Heart right ventricle (tissue), 16 donors: ENCODE measurements at regions not wholly inside any gene's neighbourhood (a gene's known extent, or its start where the extent isn't known, plus 50 kb on each side); places are given as distances from the start of the nearest gene placed in this dataset.

Source experiments
- ATAC-seq, 8 donors: fragments of 200-7000 bp; cut with Tn5 transposase; one replicate each; pipeline ENCODE4 v1.9.1; 2020; ENCODE audit warnings: mild to moderate bottlenecking in 8 of 8, moderate library complexity in 8 of 8, moderate number of reproducible peaks in 1 of 8
- DNase-seq, 2 donors: peaks; one replicate each; pipeline ENCODE4 v3.0.0-alpha.2; 2020
- H3K27ac ChIP-seq, 10 donors: fragments of 200-600 bp; sonication (generic) in 2 of 10; one replicate each; pipeline versions ENCODE4 v1.5.0 to v1.8.0; 2020 to 2022; ENCODE audit warnings: mild to moderate bottlenecking in 3 of 10
- H3K27me3 ChIP-seq, 7 donors: fragments of 200-600 bp; one replicate each; pipeline ENCODE4 v1.8.0; 2021 to 2022; ENCODE audit warnings: mild to moderate bottlenecking in 2 of 7
- H3K36me3 ChIP-seq, 9 donors: fragments of 200-600 bp; sonication (generic) in 1 of 9; one replicate each; pipeline versions ENCODE4 v1.5.0 to v1.8.0; 2020 to 2022; ENCODE audit warnings: mild to moderate bottlenecking in 2 of 9
- H3K4me1 ChIP-seq, 9 donors: fragments of 200-600 bp; sonication (generic) in 1 of 9; one replicate each; pipeline versions ENCODE4 v1.5.0 to v1.8.0; 2020 to 2022; ENCODE audit warnings: mild to moderate bottlenecking in 4 of 9
- H3K4me3 ChIP-seq, 10 donors: fragments of 200-600 bp; sonication (generic) in 2 of 10; one replicate each; pipeline versions ENCODE4 v1.5.0 to v1.8.0; 2020 to 2022; ENCODE audit warnings: mild to moderate bottlenecking in 7 of 10, moderate library complexity in 2 of 10
- H3K9me3 ChIP-seq, 11 donors: fragments of 200-600 bp in 10 of 11; sonication (generic) in 2 of 11; one replicate each; pipeline versions ENCODE4 v1.5.0 to v1.8.0; 2013 to 2022; ENCODE audit warnings: mild to moderate bottlenecking in 2 of 11, control low read depth in 1 of 11, moderate library complexity in 1 of 11
- CTCF ChIP-seq, 9 donors: fragments of 200-600 bp; sonication (generic) in 2 of 9; IDR thresholded peaks; one replicate each; pipeline versions ENCODE4 v1.5.0 to v1.8.0; 2021 to 2022; ENCODE audit warnings: antibody characterized with exemption in 9 of 9, mild to moderate bottlenecking in 5 of 9, moderate library complexity in 1 of 9
- WGBS, 2 donors: extraction: QIAGEN DNeasy Blood & Tissue Kit; methylation state at CpG; one replicate each; pipeline ENCODE4 v1.1.7; 2013; ENCODE audit warnings: inconsistent platforms in 1 of 2; 5-methylcytosine and 5-hydroxymethylcytosine counted together
- intact Hi-C, 10 donors: fragments of 100-400 bp; cut with DNase I; formaldehyde crosslinking; loops; one replicate each; pipeline versions ENCODE4 v1.11.1 to v1.14.2; 2022
- donor health status: Arrhythmogenic right ventricular cardiomyopathy.
- donor health status: ischemic (EF 13 %, LVEDD 7.1; RV severe dilation, severe dysfunction).
- donor health status: healthy with polysubstance abuse.
- donor health status: DM: no; HTN: yes; CAD: no.
- donor health status: DM: no; HTN: no; CAD: no.
- donor health status: ischemic (EF 25% LVEDD 6.9; RV normal size, moderate dysfunction).
- donor health status: ischemic (EF 25% LVEDD 5.7; RV mildly dilated, moderate dysfunction).
- donor health status: healthy.
- donor health status: DM: yes; HTN: yes; CAD: no.
- donor health status: Ischemic cardiomyopathy.
- donor health status: ischemic (EF 35%, LVEDD 5.7; RV mildly dilated, moderate dysfunction).
- donor health status: nonischemic (EF 11% LVEDD 7.7; RV severe dilation, severe dysfunction).
- donor health status: DM: yes; HTN: yes; CAD: no.
- donor health status: PGD.
- donor health status: ischemic (EF 29% LVEDD 5.4; RV normal size, mild dysfunction).
- donor health status: nonischemic (EF 23%, LVEDD 6.1; RV moderate dilation, normal function).

- Histone ChIP-seq H3K36me3 (no peaks in the 10 kb centered on the region), H3K4me3 (no peak overlapping the region), H3K9me3 (no peaks in the 10 kb centered on the region), H3K4me1 (no peaks in the 10 kb centered on the region), H3K27ac (no peak overlapping the region), H3K27me3 (no peaks in the 10 kb centered on the region)
- DNase-seq (no peak), ATAC-seq (no peak)
- intact Hi-C loops: no loop called here
- WGBS, 2 donors: 75 to 86% methylated on average over 2 of the region's 2 CpGs
- TF ChIP-seq CTCF (IDR thresholded peaks at IDR 0.05): no peak
Observed at GRCh38 chr4:20096911-20097310, 154.8 kb upstream of the SLIT2 start.

GRCh38 chr4:20095805-20096541 is 155.7 kb upstream of the SLIT2 start:
- ATAC-seq: no peak
- Histone ChIP-seq H3K36me3 (no peaks in the 10 kb centered on the region), H3K27ac (no peak overlapping the region), H3K27me3 (no peaks in the 10 kb centered on the region), H3K4me3 (no peak overlapping the region), H3K9me3 (no peaks in the 10 kb centered on the region), H3K4me1 (no peaks in the 10 kb centered on the region)
- DNase-seq: no peak
- 66 to 82% methylated on average over 4 of the region's 4 CpGs for WGBS, 2 donors
- intact Hi-C loops: no loop called here
- TF ChIP-seq CTCF (IDR thresholded peaks at IDR 0.05): no peak

GRCh38 chr4:20091781-20092180 is 159.9 kb upstream of the SLIT2 start:
- H3K36me3 ChIP-seq: no peaks in the 10 kb centered on the region
- DNase-seq (no peak), ATAC-seq (no peak)
- no peaks in the 10 kb centered on the region for H3K27me3 ChIP-seq
- WGBS, 2 donors: 62 to 64% methylated on average over 1 of the region's 1 CpG
- intact Hi-C loops: no loop called here
- H3K4me1 ChIP-seq: no peaks in the 10 kb centered on the region
- no peak overlapping the region for H3K27ac ChIP-seq
- H3K9me3 ChIP-seq: no peaks in the 10 kb centered on the region
- H3K4me3 ChIP-seq: no peak overlapping the region
- no peak for TF ChIP-seq CTCF (IDR thresholded peaks at IDR 0.05)

- H3K9me3 ChIP-seq: no peaks in the 10 kb centered on the region
- H3K4me3 ChIP-seq: no peak overlapping the region
- H3K36me3 ChIP-seq: no peaks in the 10 kb centered on the region
- 88 to 97% methylated on average over 8 of the region's 8 CpGs for WGBS, 2 donors
- ATAC-seq (no peak), DNase-seq (no peak)
- H3K27ac ChIP-seq: no peak overlapping the region
- H3K27me3 ChIP-seq: no peaks in the 10 kb centered on the region
- H3K4me1 ChIP-seq: no peaks in the 10 kb centered on the region
- intact Hi-C loops: no loop called here
- TF ChIP-seq CTCF (IDR thresholded peaks at IDR 0.05): no peak
Observed at GRCh38 chr4:20087522-20087911, 164.2 kb upstream of the SLIT2 start.
